ENCODE measurements at regions not wholly inside any gene's neighbourhood (a gene's known extent, or its start where the extent isn't known, plus 50 kb on each side); places are given as distances from the start of the nearest gene placed in this dataset.
"Not testable (repeated sequence)": the region's sequence is repeated elsewhere in the genome, so short reads cannot be mapped to it uniquely, and the experiment has no call there.

DNA sequence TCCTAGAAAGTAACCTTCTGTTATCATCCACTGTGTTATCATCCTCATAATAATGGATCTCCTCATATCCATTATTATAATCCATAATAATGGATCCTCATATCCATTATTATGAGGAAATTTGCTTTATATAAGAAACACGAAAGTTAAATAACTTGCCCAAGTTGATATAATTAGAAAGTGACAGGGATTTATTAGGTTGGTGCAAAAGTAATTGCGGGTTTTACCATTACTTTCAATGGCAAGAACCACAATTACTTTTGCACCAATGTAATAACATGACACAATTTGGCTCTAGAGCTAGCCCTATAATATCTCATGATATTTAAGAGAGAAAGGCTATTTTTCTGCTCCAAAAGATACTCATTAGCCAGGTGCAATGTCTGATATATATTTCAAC is 275.7 kb upstream of the STXBP5 start:
- H3K27me3 ChIP-seq = no peaks in the 10 kb centered on the region
- intact Hi-C loops (cut with DNase I) = no loop called here
- 85 to 96% (median 90%) methylated on average over 2 of the region's 2 CpGs for WGBS, 4 donors
- no peak overlapping the region for H3K4me3 ChIP-seq
- H3K36me3 ChIP-seq (replicated peaks in 1 of 2) = no peaks in the 10 kb centered on the region
- no peak for DNase-seq
- no peak overlapping the region for H3K27ac ChIP-seq
- TF ChIP-seq, protein P1, sequence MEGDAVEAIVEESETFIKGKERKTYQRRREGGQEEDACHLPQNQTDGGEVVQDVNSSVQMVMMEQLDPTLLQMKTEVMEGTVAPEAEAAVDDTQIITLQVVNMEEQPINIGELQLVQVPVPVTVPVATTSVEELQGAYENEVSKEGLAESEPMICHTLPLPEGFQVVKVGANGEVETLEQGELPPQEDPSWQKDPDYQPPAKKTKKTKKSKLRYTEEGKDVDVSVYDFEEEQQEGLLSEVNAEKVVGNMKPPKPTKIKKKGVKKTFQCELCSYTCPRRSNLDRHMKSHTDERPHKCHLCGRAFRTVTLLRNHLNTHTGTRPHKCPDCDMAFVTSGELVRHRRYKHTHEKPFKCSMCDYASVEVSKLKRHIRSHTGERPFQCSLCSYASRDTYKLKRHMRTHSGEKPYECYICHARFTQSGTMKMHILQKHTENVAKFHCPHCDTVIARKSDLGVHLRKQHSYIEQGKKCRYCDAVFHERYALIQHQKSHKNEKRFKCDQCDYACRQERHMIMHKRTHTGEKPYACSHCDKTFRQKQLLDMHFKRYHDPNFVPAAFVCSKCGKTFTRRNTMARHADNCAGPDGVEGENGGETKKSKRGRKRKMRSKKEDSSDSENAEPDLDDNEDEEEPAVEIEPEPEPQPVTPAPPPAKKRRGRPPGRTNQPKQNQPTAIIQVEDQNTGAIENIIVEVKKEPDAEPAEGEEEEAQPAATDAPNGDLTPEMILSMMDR (IDR thresholded peaks at IDR 0.05) = no peak
- no peak for TF ChIP-seq POLR2A (IDR thresholded peaks at IDR 0.05)
- no peaks in the 10 kb centered on the region for H3K4me1 ChIP-seq (replicated peaks in 1 of 2)
- no peaks in the 10 kb centered on the region for H3K9me3 ChIP-seq (replicated peaks in 1 of 3)

DNA sequence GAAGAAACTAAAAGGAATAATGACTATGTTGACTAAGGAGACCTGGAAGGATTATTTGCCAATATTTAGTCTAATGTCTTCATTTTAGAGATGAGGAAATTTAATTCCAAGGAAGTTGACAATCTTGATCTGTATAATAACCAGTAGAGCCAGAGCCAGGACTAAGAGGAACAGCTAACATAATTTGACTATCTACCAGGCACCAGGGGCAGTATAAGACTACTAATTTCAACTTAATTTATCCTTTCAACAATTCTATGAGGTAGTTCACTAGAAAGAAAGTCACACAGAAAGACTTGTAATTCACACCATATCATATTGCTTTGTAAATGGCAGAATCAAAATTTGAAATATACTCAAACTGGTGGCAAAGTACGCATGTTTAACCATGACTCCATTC is 273.0 kb upstream of the STXBP5 start:
- no peak overlapping the region for H3K27ac ChIP-seq
- TF ChIP-seq, protein P1 (IDR thresholded peaks at IDR 0.05) = no peak
- no peak for TF ChIP-seq POLR2A (IDR thresholded peaks at IDR 0.05)
- WGBS, 4 donors = 88 to 97% (median 95%) methylated on average over 1 of the region's 1 CpG
- no peaks in the 10 kb centered on the region for H3K4me1 ChIP-seq (replicated peaks in 1 of 2)
- intact Hi-C loops (cut with DNase I) = no loop called here
- no peaks in the 10 kb centered on the region for H3K9me3 ChIP-seq (replicated peaks in 1 of 3)
- no peak for DNase-seq
- no peak overlapping the region for H3K4me3 ChIP-seq
- H3K27me3 ChIP-seq = no peaks in the 10 kb centered on the region
- H3K36me3 ChIP-seq (replicated peaks in 1 of 2) = no peaks in the 10 kb centered on the region

DNA sequence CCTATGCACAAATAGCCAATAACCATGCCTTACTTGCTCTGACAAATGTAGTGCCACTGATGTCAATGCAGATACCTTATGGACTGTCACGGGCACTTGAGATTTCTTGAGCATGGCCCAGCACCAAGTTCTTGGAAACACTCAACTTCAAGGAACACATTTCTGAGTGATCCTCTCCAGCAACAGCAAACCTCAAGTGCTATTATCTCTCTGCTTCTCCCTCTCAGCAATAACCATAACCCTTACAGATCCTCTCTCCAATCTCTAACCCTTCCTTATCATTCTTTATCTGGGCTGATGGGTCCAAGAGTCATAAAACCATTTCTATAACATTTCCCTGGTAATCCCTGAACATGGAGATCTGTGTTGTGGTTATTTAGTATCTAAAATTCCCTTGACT is 266.9 kb upstream of the STXBP5 start:
- intact Hi-C loops (cut with DNase I) = no loop called here
- TF ChIP-seq POLR2A (IDR thresholded peaks at IDR 0.05) = no peak
- TF ChIP-seq, protein P1 (IDR thresholded peaks at IDR 0.05) = no peak
- Histone ChIP-seq H3K4me1 (replicated peaks in 1 of 2) (no peaks in the 10 kb centered on the region), H3K27ac (no peak overlapping the region), H3K27me3 (no peaks in the 10 kb centered on the region), H3K36me3 (replicated peaks in 1 of 2) (no peaks in the 10 kb centered on the region), H3K4me3 (no peak overlapping the region), H3K9me3 (replicated peaks in 1 of 3) (no peaks in the 10 kb centered on the region)
- 97 to 100% (median 100%) methylated on average over 1 of the region's 1 CpG for WGBS, 4 donors
- DNase-seq = no peak

DNA sequence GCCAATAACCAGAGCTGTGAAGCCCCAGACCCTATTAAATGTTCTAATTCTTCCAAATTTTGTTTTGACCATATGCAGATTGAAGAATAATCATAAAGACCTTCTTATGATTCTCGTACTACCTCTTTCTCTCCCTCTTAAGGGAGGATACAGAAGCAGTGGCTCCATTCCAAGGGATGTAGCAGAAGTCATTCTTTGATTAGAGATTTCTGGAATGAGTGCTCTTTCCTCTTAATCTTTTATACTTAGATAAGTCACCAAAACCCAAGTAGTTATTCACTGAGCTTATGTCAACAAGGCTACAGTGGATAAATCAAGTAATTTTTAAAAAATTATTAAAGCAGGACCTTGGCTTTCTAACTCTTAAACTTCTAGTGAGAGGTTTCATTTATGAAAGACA is 266.0 kb upstream of the STXBP5 start:
- Histone ChIP-seq H3K36me3 (replicated peaks in 1 of 2) (no peaks in the 10 kb centered on the region), H3K9me3 (replicated peaks in 1 of 3) (no peaks in the 10 kb centered on the region), H3K27me3 (no peaks in the 10 kb centered on the region), H3K4me1 (replicated peaks in 1 of 2) (no peaks in the 10 kb centered on the region), H3K27ac (no peak overlapping the region), H3K4me3 (no peak overlapping the region)
- WGBS, 4 donors = 17 to 34% (median 28%) methylated on average over 1 of the region's 1 CpG
- intact Hi-C loops (cut with DNase I) = no loop called here
- no peak for DNase-seq
- TF ChIP-seq, protein P1 (IDR thresholded peaks at IDR 0.05) = no peak
- no peak for TF ChIP-seq POLR2A (IDR thresholded peaks at IDR 0.05)

DNA sequence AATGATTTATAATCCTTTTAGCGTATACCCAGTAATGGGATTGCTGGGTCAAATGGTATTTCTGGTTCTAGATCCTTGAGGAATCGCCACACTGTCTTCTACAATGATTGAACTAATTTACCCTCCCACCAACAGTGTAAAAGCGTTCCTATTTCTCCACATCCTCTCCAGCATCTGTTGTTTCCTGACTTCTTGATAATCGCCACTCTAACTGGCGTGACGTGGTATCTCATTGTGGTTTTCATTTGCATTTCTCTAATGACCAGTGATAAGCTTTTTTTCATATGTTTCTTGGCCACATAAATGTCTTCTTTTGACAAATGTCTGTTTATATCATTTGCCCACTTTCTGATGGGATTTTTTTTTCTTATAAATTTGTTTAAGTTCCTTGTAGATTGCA is 264.8 kb upstream of the STXBP5 start:
- H3K27me3 ChIP-seq; H3K36me3 ChIP-seq (replicated peaks in 1 of 2); DNase-seq; H3K9me3 ChIP-seq (replicated peaks in 1 of 3); H3K4me3 ChIP-seq; intact Hi-C loops (cut with DNase I); H3K4me1 ChIP-seq (replicated peaks in 1 of 2); H3K27ac ChIP-seq: not testable (repeated sequence)
- WGBS, 4 donors = 83 to 89% (median 87%) methylated on average over 6 of the region's 6 CpGs
